Stimulated activated naive CD8-positive, alpha-beta T cell treated with anti-CD3 and anti-CD28 coated beads, Interleukin-15, Interleukin-2, amounts not matched to agents 100 U/mL and 50 U/mL, for 24 hours (primary cell): ENCODE measurements at regions not wholly inside any gene's neighbourhood (a gene's known extent, or its start where the extent isn't known, plus 50 kb on each side); places are given as distances from the start of the nearest gene placed in this dataset.
"Not testable (repeated sequence)": the region's sequence is repeated elsewhere in the genome, so short reads cannot be mapped to it uniquely, and the experiment has no call there.

Experiments used
- ATAC-seq: fragments of 150-1000 bp; cut with Tn5 transposase; one replicate; pipeline ENCODE4 v1.10.0; 2021
- DNase-seq: peaks from one replicate; pipeline ENCODE4 v3.0.0; 2021

GRCh38 chr4:31784558-31784957 lies 1064.4 kb downstream of the PCDH7 start:
- ATAC-seq = no peak

GRCh38 chr4:31787701-31788100 lies 1067.5 kb downstream of the PCDH7 start:
- DNase-seq (no peak), ATAC-seq (no peak)

More at GRCh38 chr4:31784558-31784957, 1064.4 kb downstream of the PCDH7 start:
- no peak for DNase-seq

DNA sequence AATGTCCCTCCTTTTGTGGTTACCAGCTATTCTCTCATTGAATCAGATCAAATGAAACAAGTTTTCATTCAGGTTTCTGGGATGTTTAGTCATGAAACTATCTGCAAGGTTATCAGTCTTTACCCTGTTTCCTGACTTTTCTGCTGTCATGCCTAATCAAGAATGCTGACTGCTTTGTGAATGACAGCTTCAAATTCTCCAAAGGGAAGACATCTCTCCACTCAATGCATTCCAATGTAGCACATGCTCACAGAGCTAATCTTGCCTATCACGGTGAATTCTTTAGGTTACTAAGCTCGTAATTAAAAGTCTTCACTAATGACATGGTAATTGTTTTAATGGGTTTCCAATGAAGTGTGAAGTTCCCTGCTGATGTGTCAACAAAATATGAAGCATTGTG lies 1068.5 kb downstream of the PCDH7 start:
- ATAC-seq = no peak
- no peak for DNase-seq

DNA sequence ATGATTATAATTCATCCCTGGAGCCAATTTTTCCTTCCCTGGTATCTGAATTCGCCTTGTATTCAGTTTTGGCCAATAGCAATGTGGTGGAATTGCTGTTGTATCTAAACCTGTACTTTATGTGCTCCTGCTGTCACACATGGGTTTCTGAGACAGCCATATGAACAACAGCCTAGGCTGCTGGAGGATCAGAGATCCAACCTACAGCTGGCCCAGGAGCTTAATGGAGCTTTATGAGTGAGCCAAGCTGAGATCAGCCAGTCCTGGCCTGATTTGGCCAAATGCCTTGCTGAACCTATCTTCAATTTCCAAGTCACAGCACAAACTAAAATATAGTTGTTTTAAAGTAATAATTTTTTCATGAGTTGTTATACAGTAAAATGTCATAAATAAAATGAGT lies 1071.5 kb downstream of the PCDH7 start:
- ATAC-seq (no peak), DNase-seq (no peak)

GRCh38 chr4:31793907-31794306 lies 1073.7 kb downstream of the PCDH7 start:
- ATAC-seq = no peak
- DNase-seq = no peak

- DNase-seq, ATAC-seq: not testable (repeated sequence)
These were observed 1076.9 kb downstream of the PCDH7 start for GRCh38 chr4:31797052-31797451.

DNA sequence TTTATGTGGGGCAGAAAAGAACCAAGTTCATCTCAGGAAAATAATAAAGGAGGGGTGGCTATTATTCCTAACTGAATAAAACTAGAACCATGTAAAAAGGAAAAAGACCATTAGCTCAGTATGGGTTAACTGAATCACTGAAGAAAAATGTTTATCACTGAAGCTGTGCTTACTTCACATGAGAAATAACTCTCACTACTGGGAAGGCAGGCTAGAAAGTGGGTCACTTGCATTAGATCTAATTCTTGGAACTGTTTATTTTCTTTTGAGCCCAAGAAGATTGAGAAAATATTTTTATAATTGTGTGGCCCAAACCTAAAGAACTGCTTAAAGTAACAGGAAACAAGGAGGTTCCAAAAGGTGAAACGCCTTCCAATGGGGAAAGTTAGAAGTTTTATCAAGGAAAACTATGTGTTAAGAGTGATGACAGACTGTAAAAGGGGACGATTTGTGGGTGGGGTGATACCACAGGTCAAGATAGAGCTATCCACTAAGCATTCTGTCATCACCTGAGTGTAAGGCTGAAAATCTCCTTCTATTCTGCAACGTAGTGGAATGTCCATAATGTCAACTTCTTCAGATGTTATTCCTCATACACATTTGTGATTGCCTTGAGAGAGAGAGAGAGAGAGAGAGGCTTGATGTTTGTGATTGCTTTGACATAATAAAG lies 1083.5 kb downstream of the PCDH7 start:
- DNase-seq (no peak), ATAC-seq (no peak)

DNA sequence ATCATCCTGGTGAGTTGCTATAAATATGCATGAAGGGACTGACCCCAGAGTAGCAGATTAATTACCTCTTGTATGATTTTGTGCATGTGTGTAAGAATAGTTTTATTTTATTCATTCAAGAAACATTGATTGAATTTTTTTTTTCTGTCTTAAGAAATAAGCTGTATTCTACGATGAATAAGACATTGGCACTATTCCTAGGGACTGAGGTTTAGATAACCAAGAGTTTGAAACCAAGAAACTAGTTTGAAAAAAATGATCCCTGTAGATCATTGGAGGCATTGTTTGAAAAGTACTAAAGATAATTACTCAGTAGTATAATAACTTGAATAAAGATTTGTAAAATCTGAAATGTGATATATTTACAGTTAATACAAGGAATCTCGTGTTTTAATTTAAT lies 1086.9 kb downstream of the PCDH7 start:
- ATAC-seq (no peak), DNase-seq (no peak)

GRCh38 chr4:31844350-31844749 lies 1124.2 kb downstream of the PCDH7 start:
- no peak for ATAC-seq

GRCh38 chr4:31851946-31852345 lies 1131.8 kb downstream of the PCDH7 start:
- ATAC-seq (no peak), DNase-seq (no peak)

More at GRCh38 chr4:31844350-31844749, 1124.2 kb downstream of the PCDH7 start:
- DNase-seq = no peak

GRCh38 chr4:31877429-31877828 lies 1157.3 kb downstream of the PCDH7 start:
- no peak for DNase-seq
- ATAC-seq = no peak

DNA sequence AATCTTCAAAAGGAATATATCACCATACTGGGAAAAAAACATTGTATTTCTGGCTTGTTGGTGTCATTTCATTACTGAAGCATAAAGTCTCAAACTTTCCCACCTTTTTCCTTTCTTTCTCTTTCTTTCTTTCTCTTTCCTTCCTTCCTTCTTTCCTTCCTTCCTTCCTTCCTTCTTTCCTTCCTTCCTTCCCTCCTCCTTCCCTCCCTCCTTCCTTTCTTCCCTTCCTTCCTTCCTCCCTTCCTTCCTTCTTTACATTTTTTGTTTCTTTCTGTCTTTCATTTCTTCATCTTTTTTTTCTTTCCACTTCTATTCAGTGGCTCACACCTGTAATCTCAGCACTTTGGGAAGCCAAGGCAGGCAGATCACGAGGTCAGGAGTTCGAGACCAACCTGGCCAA lies 1160.7 kb downstream of the PCDH7 start:
- DNase-seq, ATAC-seq: not testable (repeated sequence)

- no peak for DNase-seq
These were observed 1176.2 kb downstream of the PCDH7 start for GRCh38 chr4:31896349-31896748.

GRCh38 chr4:31905363-31905762 lies 1185.2 kb downstream of the PCDH7 start:
- DNase-seq (no peak), ATAC-seq (no peak)

More at GRCh38 chr4:31896349-31896748, 1176.2 kb downstream of the PCDH7 start:
- ATAC-seq = no peak

- no peak for ATAC-seq
These were observed 1188.1 kb downstream of the PCDH7 start for GRCh38 chr4:31908261-31908660.

GRCh38 chr4:31917334-31917733 lies 1197.2 kb downstream of the PCDH7 start:
- ATAC-seq = no peak
- DNase-seq = no peak

More at GRCh38 chr4:31908261-31908660, 1188.1 kb downstream of the PCDH7 start:
- DNase-seq = no peak

DNA sequence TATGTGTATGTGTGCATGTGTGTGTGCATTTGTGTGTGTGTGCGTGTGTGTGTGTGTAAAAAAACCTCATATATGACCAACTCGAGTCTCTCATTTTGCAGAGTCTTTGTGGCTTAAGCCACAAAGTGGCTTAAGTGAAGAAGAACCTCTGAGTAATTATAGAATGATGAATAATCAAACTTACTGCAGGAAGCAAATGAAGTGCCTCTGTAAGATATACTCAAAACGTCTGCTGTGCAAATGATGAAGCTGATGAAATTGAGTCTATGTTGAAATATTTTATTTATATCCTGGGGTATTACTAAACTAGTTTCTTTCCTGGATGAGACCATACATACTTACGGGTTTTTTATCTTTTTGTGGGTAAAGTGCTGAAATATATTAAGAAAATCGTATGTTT lies 1198.7 kb downstream of the PCDH7 start:
- ATAC-seq (no peak), DNase-seq (no peak)

- ATAC-seq (no peak), DNase-seq (no peak)
These were observed 1203.5 kb downstream of the PCDH7 start for GRCh38 chr4:31923634-31924033.

DNA sequence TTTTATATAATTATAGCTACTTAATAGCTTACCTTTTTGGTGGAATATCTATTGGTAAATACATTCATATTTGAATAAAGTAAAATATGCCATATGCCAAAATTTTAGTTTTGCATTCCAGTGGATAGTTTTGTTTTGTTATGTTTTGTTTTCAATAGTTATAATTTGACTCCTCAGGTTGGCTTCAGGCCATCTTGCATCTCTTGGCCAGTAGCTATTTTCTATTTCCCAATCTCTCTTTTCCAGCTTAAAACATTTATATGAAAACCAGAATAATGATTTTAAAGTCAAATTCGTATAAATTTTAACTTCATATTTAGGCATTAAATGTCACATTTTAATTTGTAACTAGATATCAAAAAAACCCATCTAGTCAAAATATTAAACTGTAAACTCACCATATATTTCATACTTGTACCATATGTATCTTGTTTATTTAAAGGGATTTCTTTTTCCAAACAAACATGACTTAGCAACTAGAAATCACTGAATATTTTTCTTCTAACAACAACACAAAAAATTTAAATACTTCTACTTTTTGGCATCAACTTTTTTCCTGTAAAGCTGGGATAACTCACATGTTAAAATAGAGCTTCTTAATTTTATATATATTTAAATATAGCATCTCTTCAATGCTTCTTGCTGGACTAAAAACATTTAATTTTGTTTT lies 1209.6 kb downstream of the PCDH7 start:
- DNase-seq (no peak), ATAC-seq (no peak)

DNA sequence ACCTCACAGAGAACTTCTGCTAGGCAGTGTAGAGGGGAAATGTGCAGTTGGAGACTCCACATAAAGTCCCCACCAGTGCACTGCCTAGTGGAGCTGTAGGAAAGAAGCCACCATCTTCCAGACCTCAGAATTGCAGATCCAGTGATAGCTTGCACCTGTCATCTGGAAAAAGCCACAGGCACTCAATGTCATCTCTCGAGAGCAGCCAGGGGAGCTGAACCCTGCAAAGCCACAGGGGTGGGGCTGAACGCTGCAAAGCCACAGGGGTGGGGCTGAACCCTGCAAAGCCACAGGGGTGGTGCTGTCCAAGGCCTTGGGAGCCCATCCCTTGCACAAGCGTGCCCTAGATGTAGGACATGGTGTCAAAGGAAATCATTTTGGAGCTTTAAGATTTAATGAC lies 1226.3 kb downstream of the PCDH7 start:
- ATAC-seq (no peak), DNase-seq (no peak)

DNA sequence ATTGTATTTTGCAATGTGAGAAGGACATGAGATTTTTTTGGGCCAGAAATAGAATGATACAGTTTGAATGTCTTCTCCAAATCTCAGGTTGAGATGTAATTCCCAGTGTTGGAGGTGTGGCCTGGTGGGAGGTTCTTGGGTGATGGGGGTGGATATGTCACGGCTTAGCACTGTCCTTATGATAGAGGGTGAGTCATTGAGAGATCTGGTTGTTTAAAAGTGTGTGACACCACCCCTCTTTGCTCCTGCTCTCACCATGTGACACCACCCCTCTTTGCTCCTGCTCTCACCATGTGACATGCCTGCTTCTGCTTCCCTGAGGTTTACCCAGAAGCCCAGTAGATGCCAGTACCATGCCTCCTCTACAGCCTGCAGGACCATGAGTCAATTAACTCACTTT lies 1226.9 kb downstream of the PCDH7 start:
- no peak for ATAC-seq
- no peak for DNase-seq

DNA sequence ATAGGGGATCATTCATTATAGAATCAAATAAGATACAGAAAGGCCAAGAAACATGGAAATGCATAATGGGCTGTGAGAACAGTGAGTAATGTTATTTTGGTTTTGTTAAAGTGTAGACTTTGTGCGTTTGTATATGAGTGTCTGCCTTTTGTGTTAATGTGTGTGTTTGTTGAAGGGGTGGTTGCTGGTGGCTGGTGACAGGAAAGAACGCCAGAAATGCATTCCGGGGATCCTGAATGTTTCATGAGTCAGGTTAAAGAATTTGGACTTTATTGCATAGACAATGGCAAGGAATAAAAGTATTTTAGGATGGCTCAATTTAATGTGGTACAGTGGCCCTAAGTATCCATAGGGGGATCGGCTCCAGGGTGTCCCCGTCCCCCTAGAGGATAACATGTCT lies 1228.9 kb downstream of the PCDH7 start:
- ATAC-seq = no peak

DNA sequence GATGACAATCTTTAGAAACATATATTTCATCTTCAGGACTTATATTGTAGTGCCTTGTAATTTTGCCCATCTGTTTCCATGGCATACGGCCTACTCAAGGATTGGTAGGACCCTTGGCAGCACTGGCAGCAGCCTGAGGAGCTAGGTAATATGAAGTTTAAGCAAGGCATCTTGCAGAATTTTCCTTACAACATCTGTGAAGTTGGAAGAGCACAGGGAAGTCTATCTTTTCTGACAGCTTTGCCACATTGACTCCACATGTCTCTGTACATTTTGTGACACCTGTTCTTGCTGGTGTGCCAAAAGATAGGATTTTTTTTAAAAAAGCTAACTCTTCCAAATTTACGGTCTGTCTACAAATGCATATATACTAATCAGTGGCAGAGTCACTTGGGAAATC lies 1235.2 kb downstream of the PCDH7 start:
- ATAC-seq (no peak), DNase-seq (no peak)

More for the DNA sequence above, 1228.9 kb downstream of the PCDH7 start:
- no peak for DNase-seq

- ATAC-seq = no peak
These were observed 1239.8 kb downstream of the PCDH7 start for GRCh38 chr4:31959972-31960371.

More at GRCh38 chr4:31959972-31960371, 1239.8 kb downstream of the PCDH7 start:
- DNase-seq = no peak
